ENCODE measurements at regions not wholly inside any gene's neighbourhood (a gene's known extent, or its start where the extent isn't known, plus 50 kb on each side); places are given as distances from the start of the nearest gene placed in this dataset.

DNA sequence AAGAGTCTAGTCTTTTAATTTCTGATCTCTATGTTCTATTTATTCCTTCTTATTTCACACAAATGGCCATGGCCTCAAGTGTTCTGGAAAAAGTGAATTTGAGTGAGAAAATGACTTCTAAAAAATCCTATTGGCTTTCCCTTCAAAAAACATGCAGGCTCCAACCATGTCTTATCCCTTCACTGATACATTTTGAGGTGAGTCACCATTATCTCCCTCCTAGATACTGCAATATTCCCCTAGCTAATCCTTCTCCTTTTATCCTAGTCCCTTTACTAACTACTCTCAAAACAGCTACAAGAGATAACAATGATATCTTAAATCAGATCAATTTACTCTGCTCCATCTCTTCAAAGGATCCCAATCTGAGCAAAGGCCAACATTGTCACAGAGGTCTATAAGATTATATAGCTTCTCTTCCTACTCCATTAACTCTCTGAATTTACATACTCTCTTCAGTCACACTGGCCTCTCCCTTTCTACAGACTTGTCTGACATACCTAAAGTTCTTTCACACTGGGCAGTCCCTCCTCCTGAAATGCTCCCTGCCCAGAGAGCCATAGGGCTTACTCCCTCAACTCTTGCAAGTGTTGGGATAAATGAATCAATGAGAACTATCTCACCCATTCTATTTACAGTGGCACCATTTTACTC is 129.2 kb downstream of the TENT5A start:
- Histone ChIP-seq H3K4me3 (ENCODE audit: low read depth, low read length) (no peak overlapping the region), H3K4me1 (no peaks in the 10 kb centered on the region), H3K9me3 (no peaks in the 10 kb centered on the region), H3K36me3 (no peaks in the 10 kb centered on the region), H3K27me3 (no peaks in the 10 kb centered on the region)
- no peak for DNase-seq
- TF ChIP-seq, protein P1, sequence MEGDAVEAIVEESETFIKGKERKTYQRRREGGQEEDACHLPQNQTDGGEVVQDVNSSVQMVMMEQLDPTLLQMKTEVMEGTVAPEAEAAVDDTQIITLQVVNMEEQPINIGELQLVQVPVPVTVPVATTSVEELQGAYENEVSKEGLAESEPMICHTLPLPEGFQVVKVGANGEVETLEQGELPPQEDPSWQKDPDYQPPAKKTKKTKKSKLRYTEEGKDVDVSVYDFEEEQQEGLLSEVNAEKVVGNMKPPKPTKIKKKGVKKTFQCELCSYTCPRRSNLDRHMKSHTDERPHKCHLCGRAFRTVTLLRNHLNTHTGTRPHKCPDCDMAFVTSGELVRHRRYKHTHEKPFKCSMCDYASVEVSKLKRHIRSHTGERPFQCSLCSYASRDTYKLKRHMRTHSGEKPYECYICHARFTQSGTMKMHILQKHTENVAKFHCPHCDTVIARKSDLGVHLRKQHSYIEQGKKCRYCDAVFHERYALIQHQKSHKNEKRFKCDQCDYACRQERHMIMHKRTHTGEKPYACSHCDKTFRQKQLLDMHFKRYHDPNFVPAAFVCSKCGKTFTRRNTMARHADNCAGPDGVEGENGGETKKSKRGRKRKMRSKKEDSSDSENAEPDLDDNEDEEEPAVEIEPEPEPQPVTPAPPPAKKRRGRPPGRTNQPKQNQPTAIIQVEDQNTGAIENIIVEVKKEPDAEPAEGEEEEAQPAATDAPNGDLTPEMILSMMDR (IDR thresholded peaks at IDR 0.05; ENCODE audit: low read depth, low read length) = no peak

DNA sequence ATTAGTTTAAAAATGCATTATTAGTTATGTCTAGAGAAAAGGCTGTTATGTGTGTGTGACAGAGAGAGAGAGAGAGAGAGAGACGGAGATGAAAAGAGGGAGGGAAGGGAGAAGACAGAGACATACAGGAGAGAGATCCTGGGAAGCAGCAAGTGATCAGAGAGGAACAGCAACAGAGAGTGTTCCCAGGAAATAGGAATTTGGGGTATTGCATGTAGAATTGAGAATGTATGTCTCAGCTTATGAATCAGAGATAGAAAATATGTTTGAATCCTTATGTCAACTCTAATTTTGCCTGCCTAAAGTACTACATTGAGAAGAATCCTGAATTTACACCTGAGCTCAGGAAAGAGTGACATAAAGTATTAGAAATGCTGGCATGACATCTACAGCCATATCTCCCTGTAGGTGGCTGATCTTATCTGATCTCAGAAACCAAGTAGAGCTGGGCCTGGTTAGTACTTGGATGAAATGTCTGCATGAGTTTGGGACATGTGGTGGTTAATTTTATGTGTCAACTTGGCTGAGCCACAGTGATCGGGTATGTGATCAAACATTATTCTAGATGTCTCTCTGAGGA is 130.6 kb downstream of the TENT5A start:
- no peaks in the 10 kb centered on the region for H3K9me3 ChIP-seq
- TF ChIP-seq, protein P1 (IDR thresholded peaks at IDR 0.05; ENCODE audit: low read depth, low read length) = no peak
- H3K4me3 ChIP-seq (ENCODE audit: low read depth, low read length) = no peak overlapping the region
- H3K36me3 ChIP-seq = no peaks in the 10 kb centered on the region
- no peaks in the 10 kb centered on the region for H3K27me3 ChIP-seq
- DNase-seq = no peak
- no peaks in the 10 kb centered on the region for H3K4me1 ChIP-seq

DNA sequence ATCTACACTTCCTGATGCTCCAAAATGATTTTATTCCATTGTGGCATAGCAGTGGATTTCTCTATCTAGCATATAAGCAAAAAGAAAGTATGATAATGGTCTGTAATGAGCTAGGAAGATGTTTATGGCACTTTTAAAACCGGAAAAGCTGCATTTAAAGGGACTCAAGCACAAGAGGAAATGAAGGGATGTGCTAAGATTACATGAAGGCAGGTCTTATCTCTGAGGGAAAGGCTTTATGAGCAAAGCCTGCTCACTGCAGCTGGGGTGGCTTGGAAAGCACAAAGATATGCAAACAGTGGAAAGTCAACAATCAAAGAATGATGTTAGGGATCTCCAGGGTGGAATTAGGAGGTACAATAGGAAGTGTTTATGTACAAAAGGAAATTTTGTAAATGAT is 138.2 kb downstream of the TENT5A start:
- H3K36me3 ChIP-seq = no peaks in the 10 kb centered on the region
- TF ChIP-seq, protein P1 (IDR thresholded peaks at IDR 0.05; ENCODE audit: low read depth, low read length) = no peak
- H3K4me3 ChIP-seq (ENCODE audit: low read depth, low read length) = no peak overlapping the region
- no peaks in the 10 kb centered on the region for H3K4me1 ChIP-seq
- H3K9me3 ChIP-seq = no peaks in the 10 kb centered on the region
- no peaks in the 10 kb centered on the region for H3K27me3 ChIP-seq
- DNase-seq = no peak

DNA sequence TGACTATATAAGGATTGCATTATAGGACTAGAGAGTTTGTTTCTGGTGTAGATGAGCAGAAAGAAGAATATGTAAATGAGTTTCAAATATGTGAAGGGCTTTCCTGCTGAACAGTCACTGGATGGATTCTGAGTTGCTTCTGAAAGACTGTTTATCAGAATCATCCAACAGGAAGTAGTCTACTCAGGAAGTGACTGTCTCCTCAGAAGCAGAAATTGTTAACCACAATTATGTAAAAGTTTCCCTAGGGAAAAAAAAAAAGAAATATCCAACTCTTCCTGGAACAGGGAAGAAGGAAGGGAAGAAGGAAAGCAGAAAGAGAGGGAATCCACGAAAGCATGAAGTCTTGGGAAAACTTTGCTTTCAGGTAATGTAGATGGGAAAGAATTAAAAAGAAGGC is 138.9 kb downstream of the TENT5A start:
- no peaks in the 10 kb centered on the region for H3K36me3 ChIP-seq

DNA sequence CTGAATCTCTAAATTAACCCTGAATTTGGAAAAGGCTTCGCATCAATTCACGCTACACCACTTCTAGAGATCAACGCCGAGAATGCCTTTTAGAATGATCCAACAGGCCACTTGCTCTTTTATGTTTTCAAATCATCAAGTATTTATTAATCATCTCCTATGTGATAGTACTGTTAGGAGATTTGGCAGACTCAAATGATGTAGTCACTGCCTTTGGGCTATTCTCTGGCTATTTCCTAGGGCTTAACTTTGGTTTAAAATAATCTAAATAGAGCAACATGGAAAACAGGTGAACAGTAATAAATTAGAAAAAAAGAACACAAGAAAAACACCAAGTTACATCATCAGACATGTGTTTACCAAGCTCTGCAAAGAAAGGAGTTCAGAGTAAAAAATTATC is 140.3 kb downstream of the TENT5A start:
- TF ChIP-seq, protein P1 (IDR thresholded peaks at IDR 0.05; ENCODE audit: low read depth, low read length) = no peak
- DNase-seq = no peak
- Histone ChIP-seq H3K9me3 (no peaks in the 10 kb centered on the region), H3K4me3 (ENCODE audit: low read depth, low read length) (no peak overlapping the region), H3K27me3 (no peaks in the 10 kb centered on the region), H3K4me1 (no peaks in the 10 kb centered on the region), H3K36me3 (no peaks in the 10 kb centered on the region)

More for the DNA sequence above, 138.9 kb downstream of the TENT5A start:
- Histone ChIP-seq H3K9me3 (no peaks in the 10 kb centered on the region), H3K27me3 (no peaks in the 10 kb centered on the region), H3K4me1 (no peaks in the 10 kb centered on the region), H3K4me3 (ENCODE audit: low read depth, low read length) (no peak overlapping the region)
- DNase-seq = no peak
- TF ChIP-seq, protein P1 (IDR thresholded peaks at IDR 0.05; ENCODE audit: low read depth, low read length) = no peak

DNA sequence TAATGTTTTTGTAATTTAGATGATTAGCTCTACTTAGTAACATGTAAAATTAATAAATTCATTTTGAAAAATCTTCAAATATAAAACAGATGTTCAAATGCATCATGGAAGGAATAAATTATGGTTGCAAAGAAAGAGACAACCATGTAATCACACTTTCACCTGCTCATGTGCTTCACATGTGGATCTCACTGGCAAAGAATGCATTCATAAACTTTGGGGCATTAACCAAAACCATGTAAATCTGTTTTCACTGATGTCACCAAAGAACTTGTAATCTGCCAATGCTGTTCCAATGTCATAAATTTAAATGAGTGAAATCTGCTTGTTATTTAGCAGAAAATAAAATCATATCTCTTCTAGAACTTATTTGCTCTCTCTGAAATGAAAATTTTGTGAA is 142.7 kb downstream of the TENT5A start:
- no peak overlapping the region for H3K4me3 ChIP-seq (ENCODE audit: low read depth, low read length)
- TF ChIP-seq, protein P1 (IDR thresholded peaks at IDR 0.05; ENCODE audit: low read depth, low read length) = no peak
- no peaks in the 10 kb centered on the region for H3K27me3 ChIP-seq
- H3K36me3 ChIP-seq = no peaks in the 10 kb centered on the region
- no peaks in the 10 kb centered on the region for H3K9me3 ChIP-seq
- no peaks in the 10 kb centered on the region for H3K4me1 ChIP-seq
- DNase-seq = no peak
